Left renal cortex interstitium (tissue), 4 donors: ENCODE measurements at regions not wholly inside any gene's neighbourhood (a gene's known extent, or its start where the extent isn't known, plus 50 kb on each side); places are given as distances from the start of the nearest gene placed in this dataset.

ENCODE experiments used
- DNase-seq, 4 donors: peaks; one replicate each; pipeline ENCODE4 v3.0.0-alpha.2; 2013; ENCODE audit warnings: low read depth in 4 of 4, low spot score in 2 of 4, missing footprints in 1 of 4

- no peak for DNase-seq
Observed at GRCh38 chr10:44245601-44245938, 139.3 kb downstream of the CXCL12 start.

DNA sequence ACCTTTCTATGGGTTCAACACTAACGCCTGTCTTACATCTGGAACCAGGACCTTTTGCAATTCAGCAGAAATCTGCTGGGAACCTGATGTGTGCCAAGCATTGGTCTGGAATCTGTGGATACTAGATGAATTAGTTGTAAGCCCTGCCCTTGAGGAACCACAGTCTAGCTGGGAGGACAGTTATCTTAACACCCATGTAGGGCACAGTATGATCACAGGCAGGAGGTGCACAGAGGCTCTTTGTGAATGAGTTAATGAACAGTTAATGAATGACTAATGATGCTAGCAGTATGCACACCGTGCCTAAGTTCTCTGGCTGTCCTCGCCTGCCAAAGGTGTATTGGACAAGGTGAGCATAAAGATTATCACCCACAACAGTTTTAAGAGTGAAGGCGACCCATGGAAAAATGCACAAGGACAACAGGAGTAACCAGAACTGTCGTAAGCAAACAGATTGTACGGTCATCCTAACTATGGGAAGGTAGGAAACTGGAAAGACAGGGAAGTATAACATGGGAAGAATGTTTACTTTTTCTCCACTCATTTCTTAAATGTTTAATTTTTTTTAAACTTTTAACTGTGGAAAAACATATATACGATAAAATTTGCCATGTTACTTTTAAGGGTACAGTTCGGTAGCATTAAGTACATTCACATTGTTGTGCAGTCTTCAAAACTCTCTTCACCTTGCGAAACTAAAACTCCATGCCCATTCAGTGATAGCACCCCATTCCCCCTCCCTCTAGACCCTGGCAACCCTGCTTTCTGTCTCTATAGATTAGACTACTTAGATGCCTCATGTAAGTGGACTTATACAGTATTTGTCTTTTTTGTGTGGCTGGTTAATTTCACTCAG is 139.9 kb downstream of the CXCL12 start:
- no peak for DNase-seq

GRCh38 chr10:44243851-44244510 is 140.9 kb downstream of the CXCL12 start:
- DNase-seq: no peak

DNA sequence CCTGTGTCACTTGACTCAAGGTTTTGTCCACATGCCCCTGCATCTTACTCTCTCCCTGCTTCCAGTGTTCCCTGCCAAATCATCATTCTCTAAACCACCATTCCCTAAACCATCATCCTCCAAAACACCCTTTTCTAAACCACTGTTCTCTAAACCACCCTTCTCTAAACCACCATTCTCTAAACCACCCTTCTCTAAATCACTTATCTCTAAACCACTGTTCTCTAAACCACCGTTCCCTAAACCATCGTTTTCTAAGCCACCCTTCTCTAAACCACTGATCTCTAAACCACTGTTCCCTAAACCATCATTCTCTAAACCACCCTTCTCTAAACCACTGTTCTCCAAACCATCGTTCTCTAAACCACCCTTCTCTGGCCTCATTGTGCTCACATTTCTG is 142.1 kb downstream of the CXCL12 start:
- no peak for DNase-seq

DNA sequence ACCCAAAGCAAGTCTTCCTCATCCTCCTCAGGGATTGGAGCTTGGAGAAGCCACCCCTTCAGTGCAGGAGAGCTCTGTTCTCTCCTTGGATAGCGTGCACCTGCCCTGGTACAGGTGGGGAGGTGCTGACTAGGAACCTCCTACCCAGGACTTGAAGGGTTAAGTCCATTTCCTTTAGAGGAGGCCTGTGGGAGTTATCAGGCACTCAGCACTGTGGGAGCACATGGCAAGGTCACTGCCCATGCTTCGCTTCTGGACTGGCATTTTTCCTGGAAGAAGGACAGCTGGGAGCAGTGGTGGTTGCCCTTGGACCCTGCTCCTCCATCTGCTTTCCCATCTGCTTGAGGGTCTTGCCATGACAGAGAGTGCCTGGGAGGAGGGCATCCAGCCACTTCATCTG is 142.8 kb downstream of the CXCL12 start:
- no peak for DNase-seq

- DNase-seq: no peak
Observed at GRCh38 chr10:44240584-44241205, 144.2 kb downstream of the CXCL12 start.

GRCh38 chr10:44238212-44238611 is 146.7 kb downstream of the CXCL12 start:
- DNase-seq: no peak

- no peak for DNase-seq
Observed at GRCh38 chr10:44237364-44238049, 147.4 kb downstream of the CXCL12 start.

- DNase-seq: no peak
Observed at GRCh38 chr10:44235363-44235762, 149.5 kb downstream of the CXCL12 start.

GRCh38 chr10:44234483-44234875 is 150.4 kb downstream of the CXCL12 start:
- no peak for DNase-seq

DNA sequence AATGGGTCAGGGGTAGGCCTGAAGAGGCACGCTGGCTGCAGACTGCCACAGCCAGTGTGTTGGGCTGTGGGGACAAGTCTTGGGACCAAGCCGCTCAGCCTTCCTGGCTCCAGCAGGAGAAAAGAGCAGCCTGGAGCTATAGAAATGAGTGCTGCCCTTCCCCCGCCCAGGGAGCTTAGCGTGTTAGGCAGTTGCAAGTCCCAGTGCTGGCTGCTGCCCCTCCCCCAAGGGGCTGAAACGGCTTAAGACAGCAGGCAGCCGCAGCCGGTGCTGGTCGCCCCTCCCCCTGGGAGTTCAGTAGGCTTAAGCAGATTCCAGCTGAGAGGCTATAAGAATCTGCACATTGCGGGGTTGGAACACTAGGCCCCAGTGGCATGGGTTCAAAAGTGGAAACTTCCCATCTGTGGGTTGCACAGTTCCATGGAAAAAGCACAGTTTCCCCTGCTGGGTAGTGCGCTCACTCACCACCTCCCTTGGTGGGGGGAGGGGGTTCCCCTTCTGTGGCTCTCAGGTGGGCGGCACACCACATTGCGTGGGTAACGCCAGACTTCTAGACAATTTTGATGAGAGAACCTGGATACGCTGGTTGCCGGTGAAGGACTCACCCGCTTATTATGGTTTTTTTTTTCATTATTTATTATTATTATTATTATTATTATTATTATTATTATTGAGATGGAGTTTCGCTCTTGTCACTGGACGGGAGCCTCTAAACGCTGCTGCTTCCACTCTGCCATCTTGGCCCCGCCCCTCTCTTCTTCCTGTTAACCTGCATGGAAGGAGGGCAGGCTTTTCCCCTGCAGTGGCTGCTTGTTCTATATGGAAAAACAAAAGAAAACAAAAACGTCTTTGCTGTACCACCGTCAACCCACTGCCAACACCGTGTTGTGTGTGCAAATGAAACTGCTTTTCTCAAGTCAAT is 151.1 kb downstream of the CXCL12 start:
- DNase-seq: peak in 3 of 4 donors; percentile 63 to 80 (median 73)

DNA sequence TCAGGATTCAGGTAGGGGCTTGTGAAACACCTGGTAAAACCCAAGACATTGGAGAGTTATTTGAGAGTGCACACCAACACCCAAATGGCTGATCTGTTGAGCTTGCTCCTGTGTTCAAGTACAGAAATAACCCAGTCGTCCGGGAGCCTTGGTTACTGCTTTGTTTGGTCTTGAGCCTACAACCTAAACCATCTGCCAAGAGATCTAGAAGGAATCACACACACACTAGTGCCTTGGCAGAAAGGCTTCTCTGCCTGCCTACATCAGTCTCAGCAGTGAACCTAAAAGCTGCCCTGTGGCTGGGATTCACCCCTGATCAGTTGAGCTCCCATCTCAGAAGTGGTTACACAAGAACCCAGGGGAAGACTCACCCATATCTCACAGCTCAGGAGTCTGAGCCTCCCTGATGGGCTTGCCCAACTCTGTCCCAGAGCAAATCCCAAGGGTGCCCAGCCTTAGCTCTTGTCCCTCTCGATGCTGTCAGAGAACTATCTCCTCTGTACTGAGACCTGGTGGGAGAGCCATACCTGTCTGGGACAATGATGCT is 167.6 kb downstream of the CXCL12 start:
- DNase-seq: no peak

- DNase-seq: no peak
Observed at GRCh38 chr10:44216073-44216472, 168.8 kb downstream of the CXCL12 start.

GRCh38 chr10:44209811-44210210 is 175.1 kb downstream of the CXCL12 start:
- no peak for DNase-seq

GRCh38 chr10:44207160-44207559 is 177.7 kb downstream of the CXCL12 start:
- no peak for DNase-seq

GRCh38 chr10:44206127-44206818 is 178.6 kb downstream of the CXCL12 start:
- DNase-seq: no peak

DNA sequence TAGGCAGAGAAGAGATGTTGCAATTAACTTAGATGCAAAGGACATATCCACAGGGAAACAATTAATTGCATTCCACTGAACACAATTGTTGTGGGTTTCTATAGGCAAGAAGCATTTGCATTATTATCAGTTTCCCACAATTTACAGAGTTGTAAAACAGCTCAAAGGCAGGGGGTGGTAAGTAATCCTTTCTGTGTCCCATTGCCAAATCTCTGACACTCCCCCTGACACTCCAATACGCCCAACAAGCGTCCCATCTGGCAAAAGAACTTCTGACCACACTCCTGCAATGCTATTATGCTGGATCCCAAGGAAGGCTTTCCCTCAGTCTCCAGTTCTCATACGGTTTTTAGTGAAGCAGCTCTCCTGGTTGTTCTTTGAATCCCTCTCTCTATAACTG is 179.8 kb downstream of the CXCL12 start:
- DNase-seq: no peak

DNA sequence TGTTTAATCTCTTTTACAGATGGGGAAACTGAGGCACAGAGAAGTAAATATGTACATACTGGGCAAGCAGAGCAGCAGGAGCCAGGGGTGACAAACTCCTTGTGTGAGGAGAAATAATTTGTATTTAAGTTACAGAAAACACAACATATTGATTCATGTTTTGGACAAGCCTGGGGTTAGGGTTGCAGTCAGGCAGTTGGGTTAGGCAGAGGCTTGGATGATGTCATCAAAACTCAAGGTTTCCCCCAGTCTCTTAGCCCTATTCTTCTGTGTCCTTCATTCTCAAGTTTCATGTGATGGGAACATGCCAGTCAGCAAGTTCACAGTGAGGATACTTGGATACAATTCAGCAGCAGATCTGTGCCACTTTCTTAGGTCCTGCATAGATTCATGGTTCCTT is 181.4 kb downstream of the CXCL12 start:
- no peak for DNase-seq

- no peak for DNase-seq
Observed at GRCh38 chr10:44202952-44203351, 181.9 kb downstream of the CXCL12 start.
